PC-9 (cell line): ENCODE measurements at regions not wholly inside any gene's neighbourhood (a gene's known extent, or its start where the extent isn't known, plus 50 kb on each side); places are given as distances from the start of the nearest gene placed in this dataset.

ENCODE experiments used
- BruUV-seq: library from RNA; stranded (reverse); fragments of 400-500 nt; replicated peaks from 2 replicates; lab custom pipeline; 2021; lab: Mats Ljungman, UMichigan
- CTCF ChIA-PET: fragments of 300-600 bp; sonication (Branson Sonifier 250); formaldehyde crosslinking; loops from one replicate; lab custom pipeline; 2022; ENCODE audit warnings: antibody characterized with exemption; lab: Charles Lee
- POLR2A ChIA-PET: fragments of 300-600 bp; sonication (Branson Sonifier 250); formaldehyde crosslinking; loops from one replicate; lab custom pipeline; 2022; ENCODE audit warnings: antibody characterized with exemption; ENCODE audit not compliant: unreplicated experiment; lab: Charles Lee
- DNase-seq, 2 experiments: peaks; one replicate each; pipeline versions ENCODE4 v3.0.0 to v3.0.0-alpha.2; 2015 to 2022; ENCODE audit warnings: mixed read lengths in 1 of 2
- H2AFZ ChIP-seq: fragments of 200-600 bp; sonication (generic); 2 replicates; pipeline ENCODE4 v1.8.1; 2017; ENCODE audit warnings: antibody characterized with exemption
- H3F3A ChIP-seq: fragments of 200-600 bp; sonication (generic); 2 replicates; pipeline ENCODE4 v1.8.1; 2017; ENCODE audit warnings: antibody characterized with exemption, mild to moderate bottlenecking, low read depth; ENCODE audit not compliant: insufficient read depth
- H3K27ac ChIP-seq: fragments of 200-600 bp; sonication (generic); 2 replicates; pipeline ENCODE4 v1.6.1; 2016; ENCODE audit warnings: mixed run types
- H3K27me3 ChIP-seq: fragments of 200-600 bp; sonication (generic); 2 replicates; pipeline ENCODE4 v1.6.1; 2016; ENCODE audit warnings: low read depth, mixed run types; ENCODE audit not compliant: insufficient read depth
- H3K36me3 ChIP-seq: fragments of 200-600 bp; sonication (generic); 2 replicates; pipeline ENCODE4 v1.6.1; 2016; ENCODE audit warnings: low read depth, mixed run types
- H3K4me1 ChIP-seq: fragments of 200-600 bp; sonication (generic); replicated peaks from 2 replicates; pipeline ENCODE4 v1.6.1; 2016; ENCODE audit warnings: mixed run types; ENCODE audit not compliant: insufficient read depth
- H3K4me2 ChIP-seq: fragments of 200-600 bp; sonication (generic); 2 replicates; pipeline ENCODE4 v1.6.1; 2017; ENCODE audit warnings: mixed run types
- H3K4me3 ChIP-seq: fragments of 200-600 bp; sonication (generic); 2 replicates; pipeline ENCODE4 v1.6.1; 2016; ENCODE audit warnings: mixed run types
- H3K79me2 ChIP-seq: fragments of 200-600 bp; sonication (generic); 2 replicates; pipeline ENCODE4 v1.6.1; 2017; ENCODE audit warnings: low read depth, mixed run types
- H3K9me2 ChIP-seq: fragments of 200-600 bp; sonication (generic); 2 replicates; pipeline ENCODE4 v1.8.1; 2017; ENCODE audit warnings: mild to moderate bottlenecking; ENCODE audit not compliant: insufficient read depth
- H3K9me3 ChIP-seq: fragments of 200-600 bp; sonication (generic); 2 replicates; pipeline ENCODE4 v1.8.1; 2016; ENCODE audit warnings: low read depth; ENCODE audit not compliant: insufficient read depth
- H4K20me1 ChIP-seq: fragments of 200-600 bp; sonication (generic); 2 replicates; pipeline ENCODE4 v1.8.1; 2017; ENCODE audit not compliant: insufficient read depth
- EZH2 ChIP-seq: fragments of 200-600 bp; sonication (generic); IDR thresholded peaks from 2 replicates; pipeline ENCODE4 v1.8.0; 2017; ENCODE audit warnings: antibody characterized with exemption, low read depth
- intact Hi-C: fragments of 100-400 bp; cut with micrococcal nuclease; formaldehyde crosslinking; loops from one replicate; pipeline ENCODE4 v1.10.0; 2022; ENCODE audit not compliant: unreplicated experiment
- TF ChIP-seq, protein P1 (sequence below): fragments of 200-600 bp; sonication (generic); conservative IDR thresholded peaks from 2 replicates; pipeline ENCODE4 v1.6.1; 2017; ENCODE audit warnings: mixed run types, antibody characterized with exemption, mild to moderate bottlenecking, moderate library complexity

DNA sequence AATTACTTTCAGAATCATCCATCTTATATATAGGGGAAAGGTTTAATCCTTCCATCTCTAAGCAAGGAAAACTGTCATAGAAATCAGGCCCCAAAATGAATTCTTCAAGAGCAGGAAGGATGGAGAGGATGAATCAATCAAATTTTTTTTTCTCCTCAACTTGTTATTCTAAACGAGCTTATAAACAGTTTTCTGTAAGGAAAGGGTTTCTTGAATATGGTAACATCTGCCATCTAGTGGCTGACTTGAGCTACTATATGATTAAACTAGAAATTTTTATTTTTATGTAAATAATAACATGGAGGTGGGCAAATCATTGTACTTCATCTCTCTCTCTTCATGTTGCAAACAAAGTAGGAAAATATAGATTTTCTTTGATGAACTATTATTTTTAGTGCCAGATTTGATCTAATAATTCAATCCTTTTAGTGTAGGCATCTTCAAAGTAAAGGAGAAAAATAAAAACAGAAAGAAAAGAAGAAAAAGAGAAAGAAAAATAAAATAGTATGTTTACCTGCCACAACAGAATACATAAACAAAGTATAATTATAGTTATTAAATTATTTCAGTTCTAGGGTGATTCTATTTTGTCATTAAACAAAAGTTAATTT is 146.6 kb downstream of the SERPINI1 start:
- peaks cover 12% of the 10 kb centered on the region; the same call in 1 of the 2 replicates for H3K4me1 ChIP-seq
- H4K20me1 ChIP-seq: no peaks in the 10 kb centered on the region
- no peaks in the 10 kb centered on the region for H3K79me2 ChIP-seq
- POLR2A ChIA-PET: no interaction called here
- no peaks in the 10 kb centered on the region for H3K9me3 ChIP-seq
- H3F3A ChIP-seq: no peaks in the 10 kb centered on the region
- no peaks in the 10 kb centered on the region for H3K27me3 ChIP-seq
- no peak for TF ChIP-seq EZH2
- TF ChIP-seq, protein P1, sequence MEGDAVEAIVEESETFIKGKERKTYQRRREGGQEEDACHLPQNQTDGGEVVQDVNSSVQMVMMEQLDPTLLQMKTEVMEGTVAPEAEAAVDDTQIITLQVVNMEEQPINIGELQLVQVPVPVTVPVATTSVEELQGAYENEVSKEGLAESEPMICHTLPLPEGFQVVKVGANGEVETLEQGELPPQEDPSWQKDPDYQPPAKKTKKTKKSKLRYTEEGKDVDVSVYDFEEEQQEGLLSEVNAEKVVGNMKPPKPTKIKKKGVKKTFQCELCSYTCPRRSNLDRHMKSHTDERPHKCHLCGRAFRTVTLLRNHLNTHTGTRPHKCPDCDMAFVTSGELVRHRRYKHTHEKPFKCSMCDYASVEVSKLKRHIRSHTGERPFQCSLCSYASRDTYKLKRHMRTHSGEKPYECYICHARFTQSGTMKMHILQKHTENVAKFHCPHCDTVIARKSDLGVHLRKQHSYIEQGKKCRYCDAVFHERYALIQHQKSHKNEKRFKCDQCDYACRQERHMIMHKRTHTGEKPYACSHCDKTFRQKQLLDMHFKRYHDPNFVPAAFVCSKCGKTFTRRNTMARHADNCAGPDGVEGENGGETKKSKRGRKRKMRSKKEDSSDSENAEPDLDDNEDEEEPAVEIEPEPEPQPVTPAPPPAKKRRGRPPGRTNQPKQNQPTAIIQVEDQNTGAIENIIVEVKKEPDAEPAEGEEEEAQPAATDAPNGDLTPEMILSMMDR: peak; percentile 81
- no TSS peak for BruUV-seq
- no peak overlapping the region for H2AFZ ChIP-seq
- CTCF ChIA-PET: interaction anchor here (0.6 to 1.7 kb wide), 3 partner anchors 9 to 502 kb away, joined by 3 to 8 read pairs (median 3); partner anchors contain the start of gene ZBBX
- no peak overlapping the region for H3K4me3 ChIP-seq
- H3K4me2 ChIP-seq: no peak overlapping the region
- intact Hi-C loops: loop anchor here (1.0 kb wide), 2 partner anchors 475 to 502 kb away; partner anchors contain the start of gene ZBBX
- no peaks in the 10 kb centered on the region for H3K36me3 ChIP-seq
- H3K27ac ChIP-seq: no peak overlapping the region
- no peaks in the 10 kb centered on the region for H3K9me2 ChIP-seq
- peak in 1 of 2 experiments; percentile 37 for DNase-seq

DNA sequence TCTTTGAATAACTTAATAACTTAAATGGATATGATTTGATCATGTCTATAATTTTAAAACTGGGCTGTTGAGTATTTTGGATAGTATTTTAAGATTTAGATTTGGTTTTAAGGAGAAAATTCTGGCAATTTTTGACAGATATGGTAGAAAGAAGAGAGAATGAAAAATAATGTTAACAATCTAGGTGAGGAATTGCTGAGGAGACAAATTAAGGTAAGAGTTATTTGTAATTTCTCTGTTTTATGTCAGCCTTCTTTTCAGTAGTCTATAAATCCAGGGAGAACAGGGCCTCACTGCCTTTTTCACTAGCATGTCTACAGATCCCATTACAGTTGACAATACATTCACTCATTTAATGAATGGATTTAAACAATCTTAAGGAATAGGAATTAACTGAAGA is 144.7 kb downstream of the SERPINI1 start:
- intact Hi-C loops: no loop called here
- Histone ChIP-seq H3K79me2 (no peaks in the 10 kb centered on the region), H3K4me1 (no peaks in the 10 kb centered on the region), H3K27ac (no peak overlapping the region), H4K20me1 (no peaks in the 10 kb centered on the region), H3K9me3 (no peaks in the 10 kb centered on the region), H3K4me3 (no peak overlapping the region), H3K4me2 (no peak overlapping the region), H3K9me2 (no peaks in the 10 kb centered on the region), H3K27me3 (no peaks in the 10 kb centered on the region), H3F3A (no peaks in the 10 kb centered on the region), H2AFZ (no peak overlapping the region), H3K36me3 (no peaks in the 10 kb centered on the region)
- no TSS peak for BruUV-seq
- POLR2A ChIA-PET: no interaction called here
- DNase-seq: no peak
- TF ChIP-seq EZH2: no peak
- TF ChIP-seq, protein P1: no peak
- CTCF ChIA-PET: no interaction called here

DNA sequence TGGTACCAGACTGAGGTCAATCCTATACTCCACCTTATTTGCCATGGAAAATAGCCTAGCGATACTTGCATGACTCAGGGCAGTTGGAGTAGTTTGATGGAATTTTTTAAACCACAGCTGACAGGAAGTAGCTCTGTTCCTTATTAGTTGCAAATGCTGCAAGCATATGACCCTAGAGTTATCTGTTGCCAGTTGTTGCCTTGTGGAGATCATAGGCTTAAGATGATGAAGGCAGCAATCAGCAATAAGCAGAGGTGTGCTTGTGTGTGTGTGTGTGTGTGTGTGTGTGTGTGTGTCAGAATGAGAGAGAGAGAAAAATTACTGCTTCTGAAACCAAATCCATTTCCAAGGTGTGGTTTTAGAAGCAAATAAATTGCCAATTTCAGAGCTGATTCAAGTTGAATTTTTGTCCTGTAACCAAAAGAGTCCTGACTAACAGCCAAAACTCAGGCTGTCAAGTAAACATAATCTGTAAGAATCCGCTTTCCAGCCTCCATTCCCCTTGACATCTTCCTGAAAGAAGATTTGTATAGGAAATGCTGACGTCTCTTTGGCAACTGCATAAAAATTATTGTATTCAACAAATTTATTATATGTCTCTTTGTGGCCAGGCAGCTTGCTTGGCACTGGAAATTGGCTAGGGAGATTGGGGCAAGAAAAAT is 141.2 kb downstream of the SERPINI1 start:
- H3K36me3 ChIP-seq: no peaks in the 10 kb centered on the region
- H3K9me2 ChIP-seq: no peaks in the 10 kb centered on the region
- ChIA-PET POLR2A (no interaction called here), CTCF (interaction anchor here (0.7 kb wide), 1 partner anchor 198 kb away, joined by 3 read pairs; no protein-coding TSS in a partner anchor)
- no peaks in the 10 kb centered on the region for H3K79me2 ChIP-seq
- TF ChIP-seq, protein P1: no peak
- no peak for TF ChIP-seq EZH2
- intact Hi-C loops: loop anchor here (10.0 kb wide), 1 partner anchor 182 kb away; no protein-coding TSS in a partner anchor
- no peaks in the 10 kb centered on the region for H3K27me3 ChIP-seq
- H3K4me2 ChIP-seq: no peak overlapping the region
- H3K4me1 ChIP-seq: no peaks in the 10 kb centered on the region
- H3K27ac ChIP-seq: no peak overlapping the region
- H3K9me3 ChIP-seq: no peaks in the 10 kb centered on the region
- no peak overlapping the region for H3K4me3 ChIP-seq
- no TSS peak for BruUV-seq
- no peak for DNase-seq
- H4K20me1 ChIP-seq: no peaks in the 10 kb centered on the region
- H3F3A ChIP-seq: no peaks in the 10 kb centered on the region
- H2AFZ ChIP-seq: no peak overlapping the region
